OCI-LY1 (cell line): ENCODE measurements at regions not wholly inside any gene's neighbourhood (a gene's known extent, or its start where the extent isn't known, plus 50 kb on each side); places are given as distances from the start of the nearest gene placed in this dataset.

Experiments used
- H2AFZ ChIP-seq: fragments of 200-600 bp; sonication (generic), shearing (Covaris generic); 2 replicates; pipeline ENCODE4 v1.6.0; 2014; ENCODE audit warnings: antibody characterized with exemption, mild to moderate bottlenecking, low read length
- H3F3A ChIP-seq: fragments of 200-600 bp; sonication (generic), shearing (Covaris generic); 2 replicates; pipeline ENCODE4 v1.6.0; 2014; ENCODE audit warnings: mild to moderate bottlenecking, antibody characterized with exemption, low read length, moderate library complexity; ENCODE audit not compliant: insufficient read depth
- H3K27ac ChIP-seq: fragments of 200-600 bp; sonication (generic); 2 replicates; pipeline ENCODE4 v1.5.1; 2014; ENCODE audit warnings: low read length, mixed run types, mild to moderate bottlenecking, low read depth; ENCODE audit not compliant: poor library complexity, severe bottlenecking
- H3K27me3 ChIP-seq: fragments of 200-600 bp; sonication (generic); 2 replicates; pipeline ENCODE4 v1.6.0; 2014; ENCODE audit warnings: antibody characterized with exemption, mild to moderate bottlenecking, low read length, moderate library complexity; ENCODE audit not compliant: insufficient read depth
- H3K36me3 ChIP-seq: fragments of 200-600 bp; sonication (generic); 2 replicates; pipeline ENCODE4 v1.6.1; 2014; ENCODE audit warnings: mild to moderate bottlenecking, antibody characterized with exemption, low read length, moderate library complexity, mixed read lengths; ENCODE audit not compliant: insufficient read depth
- H3K4me1 ChIP-seq: fragments of 200-600 bp; sonication (generic); 2 replicates; pipeline ENCODE4 v1.5.1; 2014; ENCODE audit warnings: mild to moderate bottlenecking, low read length, moderate library complexity; ENCODE audit not compliant: insufficient read depth, severe bottlenecking
- H3K4me2 ChIP-seq: fragments of 200-600 bp; sonication (generic), shearing (Covaris generic); 2 replicates; pipeline ENCODE4 v1.6.1; 2014; ENCODE audit warnings: low read length
- H3K4me3 ChIP-seq: fragments of 200-600 bp; sonication (generic); 2 replicates; pipeline ENCODE4 v1.5.1; 2014; ENCODE audit warnings: low read length, low read depth, mild to moderate bottlenecking, mixed read lengths; ENCODE audit not compliant: poor library complexity, severe bottlenecking
- H3K79me2 ChIP-seq: fragments of 200-600 bp; shearing (Covaris generic); 2 replicates; pipeline ENCODE4 v1.6.1; 2016; ENCODE audit warnings: mixed run types, low read length, mixed read lengths; ENCODE audit not compliant: insufficient read depth
- H3K9ac ChIP-seq: fragments of 200-600 bp; sonication (generic), shearing (Covaris generic); 2 replicates; pipeline ENCODE4 v1.6.1; 2014; ENCODE audit warnings: mild to moderate bottlenecking, low read length, mixed read lengths
- H3K9me2 ChIP-seq: fragments of 200-600 bp; sonication (generic), shearing (Covaris generic); 2 replicates; pipeline ENCODE4 v1.6.1; 2014; ENCODE audit warnings: low read depth, mild to moderate bottlenecking, low read length, mixed read lengths
- H3K9me3 ChIP-seq: fragments of 200-600 bp; shearing (Covaris generic); 2 replicates; pipeline ENCODE4 v1.6.1; 2014; ENCODE audit warnings: low read length, mixed read lengths
- H4K20me1 ChIP-seq: fragments of 200-600 bp; sonication (generic), shearing (Covaris generic); 2 replicates; pipeline ENCODE4 v1.6.0; 2016; ENCODE audit warnings: mild to moderate bottlenecking, low read length; ENCODE audit not compliant: insufficient read depth
- CTCF ChIP-seq: fragments of 200-600 bp; sonication (generic), shearing (Covaris generic); IDR thresholded peaks from 2 replicates; pipeline ENCODE4 v1.5.1; 2017; ENCODE audit warnings: mild to moderate bottlenecking, antibody characterized with exemption, low read length, moderate library complexity, mixed read lengths
- EZH2 ChIP-seq: fragments of 200-600 bp; sonication (generic), shearing (Covaris generic); IDR thresholded peaks from 2 replicates; pipeline ENCODE4 v1.8.0; 2017; ENCODE audit warnings: borderline replicate concordance, mixed run types, mild to moderate bottlenecking, antibody characterized with exemption, low read length, moderate library complexity, mixed read lengths

- no peak overlapping the region for H3K4me2 ChIP-seq
- H2AFZ ChIP-seq: no peak overlapping the region
- no peaks in the 10 kb centered on the region for H3K79me2 ChIP-seq
- no peaks in the 10 kb centered on the region for H3K9me2 ChIP-seq
- H3K36me3 ChIP-seq: no peaks in the 10 kb centered on the region
- no peak for TF ChIP-seq CTCF
- no peaks in the 10 kb centered on the region for H3F3A ChIP-seq
- no peak overlapping the region for H3K27ac ChIP-seq
- no peaks in the 10 kb centered on the region for H3K9me3 ChIP-seq
- H3K9ac ChIP-seq: no peak overlapping the region
- no peak overlapping the region for H3K4me3 ChIP-seq
- H3K4me1 ChIP-seq: no peaks in the 10 kb centered on the region
- H4K20me1 ChIP-seq: no peaks in the 10 kb centered on the region
- H3K27me3 ChIP-seq: no peaks in the 10 kb centered on the region
These were observed 318.7 kb upstream of the NBEA start for GRCh38 chr13:34623331-34623730.

GRCh38 chr13:34627509-34628208 lies 314.4 kb upstream of the NBEA start:
- Histone ChIP-seq H3K9me2 (no peaks in the 10 kb centered on the region), H4K20me1 (no peaks in the 10 kb centered on the region), H2AFZ (no peak overlapping the region), H3K4me3 (no peak overlapping the region), H3K9ac (no peak overlapping the region), H3K27me3 (no peaks in the 10 kb centered on the region), H3K36me3 (no peaks in the 10 kb centered on the region), H3F3A (no peaks in the 10 kb centered on the region), H3K9me3 (no peaks in the 10 kb centered on the region), H3K79me2 (no peaks in the 10 kb centered on the region), H3K27ac (no peak overlapping the region), H3K4me2 (no peak overlapping the region), H3K4me1 (no peaks in the 10 kb centered on the region)
- no peak for TF ChIP-seq CTCF
- no peak for TF ChIP-seq EZH2

DNA sequence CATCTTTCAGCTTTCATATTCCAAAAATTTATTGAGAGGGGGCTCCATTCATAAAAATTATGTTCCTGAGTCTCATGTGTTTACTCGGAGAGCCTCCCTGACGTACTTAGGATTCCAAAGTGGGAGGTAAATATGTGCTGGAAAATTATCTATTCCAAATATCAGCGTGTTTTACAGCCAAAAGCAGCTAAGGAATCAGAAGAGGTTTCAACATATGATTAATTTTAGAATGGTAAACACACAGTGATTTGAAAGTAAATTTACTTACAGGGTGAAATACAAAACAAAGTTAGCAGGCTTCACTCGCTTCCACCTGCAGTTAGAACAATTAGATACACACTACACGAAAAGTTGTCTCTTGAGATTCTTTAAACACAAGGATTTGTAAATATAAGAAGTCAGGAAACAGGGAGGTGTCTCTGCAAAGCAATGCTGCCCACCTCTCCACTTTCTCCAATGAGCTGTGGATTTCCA lies 313.8 kb upstream of the NBEA start:
- no peak overlapping the region for H3K9ac ChIP-seq
- no peak overlapping the region for H2AFZ ChIP-seq
- no peaks in the 10 kb centered on the region for H3F3A ChIP-seq
- no peaks in the 10 kb centered on the region for H3K36me3 ChIP-seq
- no peak for TF ChIP-seq EZH2
- TF ChIP-seq CTCF: no peak
- no peaks in the 10 kb centered on the region for H3K9me3 ChIP-seq
- H3K27ac ChIP-seq: no peak overlapping the region
- no peak overlapping the region for H3K4me2 ChIP-seq
- no peaks in the 10 kb centered on the region for H3K9me2 ChIP-seq
- no peaks in the 10 kb centered on the region for H3K4me1 ChIP-seq
- H3K27me3 ChIP-seq: no peaks in the 10 kb centered on the region
- no peaks in the 10 kb centered on the region for H4K20me1 ChIP-seq
- H3K4me3 ChIP-seq: no peak overlapping the region
- H3K79me2 ChIP-seq: no peaks in the 10 kb centered on the region
